Activated CD8-positive, alpha-beta T cell treated with anti-CD3 and anti-CD28 coated beads for 36 hours (primary cell): ENCODE measurements at regions not wholly inside any gene's neighbourhood (a gene's known extent, or its start where the extent isn't known, plus 50 kb on each side); places are given as distances from the start of the nearest gene placed in this dataset.
A peak's percentile ranks its signal among the peaks of the same experiment; 100 is the strongest.

Experiments used
- ATAC-seq: fragments of 200-7000 bp; cut with Tn5 transposase; one replicate; pipeline ENCODE4 v1.10.0; 2021; ENCODE audit warnings: mild to moderate bottlenecking, moderate library complexity
- CTCF ChIA-PET: fragments of 350-600 bp; sonication (Branson Sonifier 250); formaldehyde crosslinking; loops from one replicate; lab custom pipeline; 2021; ENCODE audit warnings: antibody characterized with exemption; lab: Charles Lee
- POLR2A ChIA-PET: fragments of 350-600 bp; sonication (Branson Sonifier 250); formaldehyde crosslinking; loops from one replicate; lab custom pipeline; 2021; ENCODE audit warnings: antibody characterized with exemption; lab: Charles Lee
- DNase-seq: peaks from one replicate; pipeline ENCODE4 v3.0.0-alpha.2; 2020
- H3K27ac Mint-ChIP-seq: one replicate; pipeline ENCODE4 v1.8.0; 2021; ENCODE audit warnings: mild to moderate bottlenecking, mixed read lengths
- H3K27me3 Mint-ChIP-seq: one replicate; pipeline ENCODE4 v1.8.0; 2021; ENCODE audit warnings: mixed read lengths
- H3K36me3 Mint-ChIP-seq: one replicate; pipeline ENCODE4 v1.8.0; 2021; ENCODE audit warnings: low read depth, mixed read lengths
- H3K4me1 Mint-ChIP-seq: one replicate; pipeline ENCODE4 v1.8.0; 2021; ENCODE audit warnings: low read depth, mixed read lengths
- H3K4me3 Mint-ChIP-seq: one replicate; pipeline ENCODE4 v1.8.0; 2021; ENCODE audit warnings: mild to moderate bottlenecking, moderate library complexity, mixed read lengths
- H3K9me3 Mint-ChIP-seq: one replicate; pipeline ENCODE4 v1.8.0; 2021; ENCODE audit warnings: mixed read lengths
- intact Hi-C: fragments of 100-400 bp; cut with micrococcal nuclease; formaldehyde crosslinking; loops from one replicate; pipeline ENCODE4 v1.10.0; 2022
- TF ChIP-seq, protein P1 (sequence below): fragments of 200-600 bp; IDR thresholded peaks from one replicate; pipeline ENCODE4 v1.8.0; 2022; ENCODE audit warnings: antibody characterized with exemption, mild to moderate bottlenecking

DNA sequence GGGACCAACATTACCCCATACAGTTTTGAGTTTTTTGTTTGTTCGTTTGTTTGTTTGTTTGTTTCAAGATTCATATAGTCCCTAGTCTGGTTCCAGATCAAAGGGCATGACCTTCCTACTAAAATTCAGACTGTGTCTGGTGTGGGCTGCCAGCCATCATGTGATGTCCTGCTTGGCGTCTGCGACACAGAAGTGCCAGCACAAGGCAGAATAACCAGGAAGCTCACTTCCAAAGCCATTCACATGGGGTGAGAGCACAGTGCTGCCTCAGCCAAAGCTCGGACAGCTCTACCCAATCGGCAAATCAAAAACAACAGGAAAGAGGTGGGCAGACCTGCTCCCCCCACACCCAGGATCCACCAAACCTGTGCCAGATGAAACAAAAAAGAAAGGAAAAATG, 142.6 kb upstream of the THBS1 start:
- no peak overlapping the region for H3K4me3 Mint-ChIP-seq
- POLR2A ChIA-PET, result no interaction called here

DNA sequence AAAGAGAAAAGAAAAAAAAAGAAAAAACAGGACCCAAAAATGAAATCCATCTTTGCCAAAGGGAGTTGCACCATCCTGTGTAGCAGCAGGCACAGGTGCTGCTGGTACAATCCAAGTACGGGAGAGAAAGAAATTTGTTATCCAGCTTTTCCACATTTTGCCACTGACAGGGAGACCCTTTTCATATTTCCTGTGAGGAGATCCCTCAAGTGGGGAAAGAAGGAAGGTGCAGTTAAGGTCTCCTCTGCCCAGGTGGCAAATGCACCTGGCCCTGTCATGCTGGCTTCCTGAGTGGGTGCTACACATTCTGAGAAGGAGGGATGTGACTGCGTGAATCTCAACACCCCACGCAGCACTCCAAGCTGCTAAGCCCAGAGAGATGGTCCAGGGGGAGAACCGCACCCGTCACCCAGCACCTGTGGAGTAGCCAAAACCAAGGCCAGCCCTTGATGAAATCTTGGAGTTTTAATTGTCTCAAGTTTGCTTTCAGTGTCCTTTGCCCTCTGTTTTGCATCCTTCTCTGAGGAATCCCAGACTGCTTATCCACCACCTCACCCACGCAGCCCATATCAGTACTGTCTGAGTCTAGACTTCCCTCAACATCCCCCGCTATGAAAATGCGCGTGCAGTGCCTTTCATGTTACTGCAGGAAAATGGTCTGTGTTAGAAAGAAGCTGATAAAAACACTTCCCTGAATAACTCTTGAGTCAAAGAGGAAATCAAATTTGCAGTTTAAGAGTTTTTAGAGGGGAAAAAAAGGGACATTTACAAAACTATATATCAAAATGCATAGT, 141.9 kb upstream of the THBS1 start:
- CTCF ChIA-PET, result no interaction called here
- DNase-seq (no peak), ATAC-seq (no peak)
- Mint-ChIP-seq H3K4me3 (no peak overlapping the region), H3K27me3 (peaks cover 22% of the 10 kb centered on the region), H3K9me3 (no peaks in the 10 kb centered on the region), H3K27ac (no peak overlapping the region), H3K4me1 (no peaks in the 10 kb centered on the region), H3K36me3 (no peaks in the 10 kb centered on the region)
- TF ChIP-seq, protein P1, sequence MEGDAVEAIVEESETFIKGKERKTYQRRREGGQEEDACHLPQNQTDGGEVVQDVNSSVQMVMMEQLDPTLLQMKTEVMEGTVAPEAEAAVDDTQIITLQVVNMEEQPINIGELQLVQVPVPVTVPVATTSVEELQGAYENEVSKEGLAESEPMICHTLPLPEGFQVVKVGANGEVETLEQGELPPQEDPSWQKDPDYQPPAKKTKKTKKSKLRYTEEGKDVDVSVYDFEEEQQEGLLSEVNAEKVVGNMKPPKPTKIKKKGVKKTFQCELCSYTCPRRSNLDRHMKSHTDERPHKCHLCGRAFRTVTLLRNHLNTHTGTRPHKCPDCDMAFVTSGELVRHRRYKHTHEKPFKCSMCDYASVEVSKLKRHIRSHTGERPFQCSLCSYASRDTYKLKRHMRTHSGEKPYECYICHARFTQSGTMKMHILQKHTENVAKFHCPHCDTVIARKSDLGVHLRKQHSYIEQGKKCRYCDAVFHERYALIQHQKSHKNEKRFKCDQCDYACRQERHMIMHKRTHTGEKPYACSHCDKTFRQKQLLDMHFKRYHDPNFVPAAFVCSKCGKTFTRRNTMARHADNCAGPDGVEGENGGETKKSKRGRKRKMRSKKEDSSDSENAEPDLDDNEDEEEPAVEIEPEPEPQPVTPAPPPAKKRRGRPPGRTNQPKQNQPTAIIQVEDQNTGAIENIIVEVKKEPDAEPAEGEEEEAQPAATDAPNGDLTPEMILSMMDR, result no peak
- intact Hi-C loops, result no loop called here
- POLR2A ChIA-PET, result no interaction called here

More for the DNA sequence above, 142.6 kb upstream of the THBS1 start:
- H3K27ac Mint-ChIP-seq, result no peak overlapping the region
- no peaks in the 10 kb centered on the region for H3K9me3 Mint-ChIP-seq
- peaks cover 22% of the 10 kb centered on the region for H3K27me3 Mint-ChIP-seq
- TF ChIP-seq, protein P1, result no peak
- DNase-seq (no peak), ATAC-seq (no peak)
- no peaks in the 10 kb centered on the region for H3K4me1 Mint-ChIP-seq
- intact Hi-C loops, result no loop called here
- CTCF ChIA-PET, result no interaction called here
- H3K36me3 Mint-ChIP-seq, result no peaks in the 10 kb centered on the region

DNA sequence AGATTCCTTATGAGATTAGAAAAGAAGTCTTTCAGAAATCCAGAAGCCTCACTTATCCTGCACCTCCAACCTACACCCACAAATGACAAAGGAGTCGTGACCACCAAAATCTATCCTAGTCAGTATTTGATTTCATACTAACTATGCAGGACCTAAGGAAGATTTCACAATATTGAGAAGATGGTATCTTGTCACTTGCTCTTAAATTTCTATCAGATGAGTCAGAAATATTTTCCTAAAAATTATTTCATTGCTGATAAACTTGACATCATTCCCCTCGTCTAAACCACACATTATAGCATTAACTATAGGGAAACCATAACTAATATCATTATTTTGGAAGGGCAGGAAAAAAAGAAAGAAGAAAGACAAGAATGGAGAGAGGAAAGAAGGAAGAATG, 138.0 kb upstream of the THBS1 start:
- H3K4me1 Mint-ChIP-seq, result no peaks in the 10 kb centered on the region

DNA sequence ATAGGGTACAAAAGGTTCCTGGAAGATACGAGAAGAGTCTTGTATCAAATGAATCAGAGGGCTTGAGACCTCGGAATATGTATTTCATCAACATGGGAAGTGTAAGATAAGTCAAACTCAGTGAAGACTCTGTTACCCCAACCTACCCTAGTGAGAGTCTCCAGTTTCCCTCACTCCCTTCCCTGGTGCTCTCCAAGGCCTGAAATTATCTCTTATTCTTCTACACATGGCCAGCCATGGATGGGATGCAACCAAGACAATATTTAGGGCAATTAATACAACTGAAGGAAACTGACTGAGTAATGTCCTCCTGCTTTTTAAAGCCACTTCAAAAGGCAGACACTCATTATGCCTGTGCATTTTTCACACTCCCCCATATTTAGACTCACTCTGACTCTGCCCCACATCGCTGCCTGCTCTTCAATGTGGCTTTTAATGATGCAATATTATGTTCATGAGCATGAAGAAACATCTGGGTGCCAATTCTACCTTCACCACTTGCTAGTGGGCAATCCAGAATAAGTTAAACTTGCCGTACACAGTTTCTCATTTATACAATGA, 137.1 kb upstream of the THBS1 start:
- POLR2A ChIA-PET, result no interaction called here
- Mint-ChIP-seq H3K9me3 (no peaks in the 10 kb centered on the region), H3K27ac (no peak overlapping the region), H3K4me3 (no peak overlapping the region), H3K36me3 (no peaks in the 10 kb centered on the region), H3K27me3 (peaks cover 11% of the 10 kb centered on the region), H3K4me1 (no peaks in the 10 kb centered on the region)
- intact Hi-C loops, result no loop called here
- DNase-seq (no peak), ATAC-seq (peak; percentile 34)
- CTCF ChIA-PET, result no interaction called here
- TF ChIP-seq, protein P1, result no peak

More for the DNA sequence above, 138.0 kb upstream of the THBS1 start:
- no peaks in the 10 kb centered on the region for H3K36me3 Mint-ChIP-seq
- TF ChIP-seq, protein P1, result no peak
- DNase-seq (no peak), ATAC-seq (no peak)
- no peak overlapping the region for H3K4me3 Mint-ChIP-seq
- intact Hi-C loops, result no loop called here
- no peak overlapping the region for H3K27ac Mint-ChIP-seq
- ChIA-PET POLR2A (no interaction called here), CTCF (no interaction called here)
- H3K27me3 Mint-ChIP-seq, result peaks cover 14% of the 10 kb centered on the region
- no peaks in the 10 kb centered on the region for H3K9me3 Mint-ChIP-seq

DNA sequence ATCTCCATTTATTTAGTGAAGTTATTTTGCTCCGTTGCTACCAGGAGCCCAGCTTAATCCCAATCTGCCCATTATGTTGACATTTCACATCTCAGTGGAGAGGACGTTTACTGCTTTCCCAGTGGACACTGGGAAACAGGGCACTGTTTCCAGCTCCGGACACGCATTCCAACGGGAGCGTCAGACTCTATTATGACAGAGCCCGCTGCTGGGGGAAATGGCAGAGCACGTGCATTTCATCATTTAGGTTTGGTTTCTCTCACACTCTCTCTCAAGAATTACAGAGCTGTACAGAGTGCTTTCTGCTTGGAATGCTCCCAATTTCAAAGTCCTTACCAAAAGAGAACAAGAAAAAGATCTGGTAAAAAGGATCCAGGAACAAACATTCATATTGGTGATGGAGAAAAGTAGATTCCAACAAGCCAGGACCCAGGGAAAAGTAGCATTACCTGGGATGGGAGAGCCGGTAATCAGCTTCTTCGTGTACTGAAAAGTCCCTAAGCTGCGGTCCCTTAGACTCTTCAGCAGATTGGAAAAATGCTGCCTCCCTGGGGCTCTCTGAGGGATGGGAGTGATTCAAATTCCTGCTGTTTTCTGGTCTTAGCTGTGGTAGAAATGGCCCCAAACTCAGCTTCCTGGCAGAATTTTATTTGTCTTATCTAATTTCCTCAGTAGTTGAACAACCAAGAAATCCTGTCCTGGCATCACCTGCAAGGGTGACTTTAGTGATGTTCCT, 136.0 kb upstream of the THBS1 start:
- H3K4me1 Mint-ChIP-seq, result no peaks in the 10 kb centered on the region
- H3K27me3 Mint-ChIP-seq, result peaks cover 6% of the 10 kb centered on the region
- ChIA-PET CTCF (no interaction called here), POLR2A (no interaction called here)
- ATAC-seq (no peak), DNase-seq (no peak)
- no peak overlapping the region for H3K4me3 Mint-ChIP-seq
- intact Hi-C loops, result no loop called here
- H3K36me3 Mint-ChIP-seq, result no peaks in the 10 kb centered on the region
- H3K9me3 Mint-ChIP-seq, result no peaks in the 10 kb centered on the region
- no peak overlapping the region for H3K27ac Mint-ChIP-seq
- TF ChIP-seq, protein P1, result no peak
